Choroid plexus epithelial cell (primary cell): ENCODE measurements at regions not wholly inside any gene's neighbourhood (a gene's known extent, or its start where the extent isn't known, plus 50 kb on each side); places are given as distances from the start of the nearest gene placed in this dataset.

Source experiments
- DNase-seq: peaks from one replicate; pipeline ENCODE4 v3.0.0-alpha.2; 2010; ENCODE audit warnings: low read depth
- H3K4me3 ChIP-seq: 2 replicates; pipeline ENCODE4 v1.5.1; 2011; ENCODE audit warnings: low read depth, mild to moderate bottlenecking, control low read depth, low read length, moderate library complexity
- TF ChIP-seq, protein P1 (sequence below): conservative IDR thresholded peaks from 2 replicates; pipeline ENCODE4 v1.5.1; 2011; ENCODE audit warnings: low read depth, mild to moderate bottlenecking, control low read depth, inconsistent platforms, low read length, moderate library complexity

DNA sequence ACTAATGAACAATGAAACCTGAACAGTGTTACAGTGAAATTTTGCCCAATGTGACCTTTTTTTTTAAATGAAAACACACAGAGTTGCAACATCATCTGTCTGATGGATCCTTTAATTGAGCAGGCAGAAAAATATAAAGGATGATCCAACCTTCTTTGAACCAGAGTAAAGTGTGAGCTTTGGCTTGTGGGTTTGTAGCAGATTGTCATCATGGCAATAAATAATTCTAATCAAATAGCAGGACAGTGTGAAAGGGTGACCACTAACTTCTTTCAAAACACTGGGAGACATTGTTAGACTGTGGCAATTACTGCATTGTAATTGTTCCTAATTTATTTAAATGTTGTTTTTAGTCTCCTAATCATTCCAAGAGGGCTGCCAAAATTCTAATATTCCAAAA lies 197.2 kb downstream of the CHD9NB start:
- H3K4me3 ChIP-seq = no peak overlapping the region
- DNase-seq = no peak
- TF ChIP-seq, protein P1, sequence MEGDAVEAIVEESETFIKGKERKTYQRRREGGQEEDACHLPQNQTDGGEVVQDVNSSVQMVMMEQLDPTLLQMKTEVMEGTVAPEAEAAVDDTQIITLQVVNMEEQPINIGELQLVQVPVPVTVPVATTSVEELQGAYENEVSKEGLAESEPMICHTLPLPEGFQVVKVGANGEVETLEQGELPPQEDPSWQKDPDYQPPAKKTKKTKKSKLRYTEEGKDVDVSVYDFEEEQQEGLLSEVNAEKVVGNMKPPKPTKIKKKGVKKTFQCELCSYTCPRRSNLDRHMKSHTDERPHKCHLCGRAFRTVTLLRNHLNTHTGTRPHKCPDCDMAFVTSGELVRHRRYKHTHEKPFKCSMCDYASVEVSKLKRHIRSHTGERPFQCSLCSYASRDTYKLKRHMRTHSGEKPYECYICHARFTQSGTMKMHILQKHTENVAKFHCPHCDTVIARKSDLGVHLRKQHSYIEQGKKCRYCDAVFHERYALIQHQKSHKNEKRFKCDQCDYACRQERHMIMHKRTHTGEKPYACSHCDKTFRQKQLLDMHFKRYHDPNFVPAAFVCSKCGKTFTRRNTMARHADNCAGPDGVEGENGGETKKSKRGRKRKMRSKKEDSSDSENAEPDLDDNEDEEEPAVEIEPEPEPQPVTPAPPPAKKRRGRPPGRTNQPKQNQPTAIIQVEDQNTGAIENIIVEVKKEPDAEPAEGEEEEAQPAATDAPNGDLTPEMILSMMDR = no peak

DNA sequence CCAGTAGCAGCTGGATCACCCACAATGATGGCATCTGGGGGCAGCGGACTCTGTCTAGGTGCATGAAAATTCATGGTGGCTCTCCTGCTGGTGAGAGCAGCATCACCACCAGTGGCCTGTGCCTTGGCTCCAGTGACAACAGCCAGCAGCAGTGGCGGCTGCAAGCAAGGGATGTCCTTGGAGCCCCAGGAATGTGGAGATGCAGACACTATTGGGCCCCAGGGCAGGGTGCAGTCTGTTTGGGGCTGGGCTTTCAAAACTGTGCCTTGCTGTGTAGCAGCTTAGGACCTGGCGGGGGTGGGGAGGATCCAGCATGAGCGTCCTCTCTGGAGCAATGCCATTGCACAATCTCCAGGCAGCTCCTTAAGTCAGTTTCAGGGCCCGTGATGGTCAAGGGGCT lies 199.7 kb downstream of the CHD9NB start:
- H3K4me3 ChIP-seq = no peak overlapping the region
- DNase-seq = no peak
- TF ChIP-seq, protein P1 = no peak

DNA sequence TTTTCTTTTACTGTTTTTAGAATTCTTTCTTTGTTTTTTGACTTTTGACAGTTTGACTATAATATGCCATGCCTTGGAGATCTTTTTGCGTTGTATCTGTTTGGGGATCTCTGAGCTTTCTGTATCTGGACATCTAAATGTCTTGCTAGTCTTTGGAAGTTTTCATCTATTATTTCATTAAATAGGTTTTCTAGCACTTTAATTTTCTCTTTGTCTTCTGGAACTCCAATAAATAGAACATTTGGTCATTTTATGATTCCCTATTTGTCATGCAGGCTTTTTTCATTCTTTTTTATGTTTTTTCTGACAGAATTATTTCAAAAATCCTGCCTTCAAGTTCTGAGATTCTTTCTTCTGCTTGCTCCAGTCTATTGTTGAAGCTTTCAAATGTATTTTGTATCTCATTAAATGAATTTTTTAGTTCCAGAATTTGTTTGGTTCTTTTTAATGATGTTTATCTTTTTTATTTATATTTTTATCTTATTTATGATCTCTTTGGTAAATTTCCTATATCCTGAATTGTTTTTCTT lies 201.4 kb downstream of the CHD9NB start:
- TF ChIP-seq, protein P1 = no peak
- no peak for DNase-seq
- no peak overlapping the region for H3K4me3 ChIP-seq

DNA sequence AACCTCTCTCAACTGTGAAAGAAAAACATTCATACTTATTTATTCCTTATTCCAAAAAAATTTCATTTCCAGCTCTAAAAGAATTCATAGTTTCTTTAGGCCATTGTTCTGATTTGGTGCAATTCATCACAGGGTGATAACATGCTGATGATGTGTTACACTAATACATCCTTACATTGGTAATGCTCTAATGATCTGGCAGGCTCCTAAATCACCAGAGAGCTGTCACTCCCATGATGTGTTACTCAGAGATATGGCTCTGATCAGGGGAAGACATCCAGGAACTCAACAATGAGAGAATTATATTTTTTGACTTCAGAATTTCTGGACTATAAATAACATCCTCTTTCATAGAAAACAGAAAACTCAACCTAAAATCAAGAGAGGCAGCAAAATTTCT lies 209.3 kb downstream of the CHD9NB start:
- TF ChIP-seq, protein P1 = no peak
- DNase-seq = no peak
- H3K4me3 ChIP-seq = no peak overlapping the region

DNA sequence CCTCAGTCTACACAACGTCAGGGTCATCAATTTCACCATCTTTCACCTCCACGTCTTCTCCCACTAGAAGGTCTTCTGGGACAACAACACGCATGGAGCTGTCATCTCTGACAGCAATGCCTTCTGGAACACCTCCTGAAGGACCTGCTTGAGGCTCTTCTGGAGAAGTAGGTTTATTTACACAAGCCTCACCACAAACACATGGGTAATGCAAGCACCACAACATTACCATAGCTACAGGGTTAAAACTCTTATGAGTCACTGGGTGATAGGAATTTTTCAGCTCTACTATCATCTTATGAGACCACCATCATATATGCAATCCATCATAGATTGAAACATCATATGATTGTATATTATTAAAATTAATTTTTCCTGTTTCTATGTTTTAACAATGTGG lies 215.4 kb downstream of the CHD9NB start:
- TF ChIP-seq, protein P1 = no peak
- DNase-seq = no peak
- no peak overlapping the region for H3K4me3 ChIP-seq

DNA sequence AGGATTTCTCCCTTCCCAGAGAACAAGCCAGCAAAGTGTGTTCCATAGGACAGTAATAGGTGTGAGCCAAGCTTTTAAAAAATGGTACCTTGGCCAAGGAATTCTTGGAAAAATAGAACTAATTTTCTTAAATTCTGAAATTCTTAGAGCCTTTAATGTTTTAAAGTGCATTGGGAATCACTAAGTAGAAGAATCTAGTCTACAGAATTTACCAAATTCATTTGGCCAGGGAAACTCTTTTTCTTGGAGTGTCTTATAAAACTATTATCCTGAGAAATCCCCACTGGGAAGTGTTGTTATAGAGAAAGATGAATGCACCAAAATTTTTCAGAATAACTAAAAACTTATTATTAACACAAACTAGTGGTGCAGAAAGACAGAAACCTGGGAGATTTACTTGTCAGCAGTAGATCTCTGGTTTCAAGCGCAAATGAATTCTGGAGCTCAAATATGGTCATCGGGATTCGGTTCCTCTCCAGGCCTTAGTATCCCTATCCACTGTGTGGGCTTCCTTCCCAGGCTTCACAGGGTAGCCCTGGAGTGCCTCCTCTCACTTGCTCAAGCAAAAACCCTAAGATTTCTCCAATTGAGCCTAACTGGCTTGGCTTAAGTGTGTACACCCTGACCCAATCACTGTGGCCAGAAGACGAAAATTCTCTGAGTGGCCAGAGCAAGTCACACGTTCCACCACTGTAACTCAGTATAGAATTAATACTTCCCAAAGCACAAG lies 217.8 kb downstream of the CHD9NB start:
- TF ChIP-seq, protein P1 = no peak
- H3K4me3 ChIP-seq = no peak overlapping the region
- DNase-seq = no peak

DNA sequence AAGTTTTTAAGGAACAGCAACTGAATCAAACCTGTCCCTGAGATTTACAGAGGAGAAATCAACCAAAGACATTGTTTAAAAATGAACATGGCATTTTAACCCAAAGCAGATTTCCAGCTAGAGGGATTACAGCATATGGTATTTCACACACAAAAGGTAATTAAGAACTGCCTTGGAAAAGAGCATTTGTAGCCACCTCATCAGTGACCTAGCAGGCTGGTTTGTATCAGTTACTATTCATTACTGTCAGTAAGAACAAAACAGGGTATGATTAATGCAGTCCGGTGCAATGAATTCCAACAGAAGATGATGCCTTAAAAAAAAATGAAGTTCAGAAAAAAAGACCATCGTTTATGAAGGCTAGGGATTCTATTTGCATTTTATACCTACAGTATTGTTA lies 219.9 kb downstream of the CHD9NB start:
- TF ChIP-seq, protein P1 = no peak

More for the DNA sequence above, 219.9 kb downstream of the CHD9NB start:
- DNase-seq = no peak
- no peak overlapping the region for H3K4me3 ChIP-seq
